ENCODE measurements at regions not wholly inside any gene's neighbourhood (a gene's known extent, or its start where the extent isn't known, plus 50 kb on each side); places are given as distances from the start of the nearest gene placed in this dataset.

DNA sequence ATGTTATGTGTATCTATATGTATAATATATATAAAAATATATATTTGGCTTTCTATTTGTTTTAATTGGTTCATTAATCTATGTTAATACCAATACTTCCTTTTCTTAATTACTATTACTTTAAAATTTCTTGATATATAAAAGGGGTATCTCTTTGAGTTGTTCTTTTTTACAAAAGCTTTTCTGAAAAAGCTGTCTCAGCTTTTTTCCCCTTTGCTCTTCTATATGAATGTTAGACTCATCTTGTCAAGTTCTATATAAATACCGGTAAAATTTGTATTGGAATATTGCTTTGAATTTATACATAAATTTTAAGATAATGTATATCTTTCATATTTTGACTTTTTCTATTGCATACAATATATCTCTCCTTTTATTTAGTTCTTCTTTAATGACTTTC is 139.8 kb upstream of the FOXG1 start:
- no peak for TF ChIP-seq EZH2 (IDR thresholded peaks at IDR 0.05; ENCODE audit: insufficient read depth, poor library complexity, severe bottlenecking)
- TF ChIP-seq EZH2phosphoT487 (IDR thresholded peaks at IDR 0.05; ENCODE audit: insufficient read depth, low read depth): no peak
